T-helper 17 cell (primary cell): ENCODE measurements at regions not wholly inside any gene's neighbourhood (a gene's known extent, or its start where the extent isn't known, plus 50 kb on each side); places are given as distances from the start of the nearest gene placed in this dataset.

Experiments
- ATAC-seq: fragments of 150-1000 bp; cut with Tn5 transposase; 2 replicates; pipeline ENCODE4 v1.10.0; 2021; ENCODE audit warnings: mild to moderate bottlenecking, moderate library complexity
- DNase-seq, 3 donors: peaks; one replicate each; pipeline versions ENCODE4 v3.0.0 to v3.0.0-alpha.2; 2020 to 2021
- H3K9me3 ChIP-seq: one replicate; pipeline ENCODE4 v1.7.0; 2013; ENCODE audit warnings: low read length, mild to moderate bottlenecking; ENCODE audit not compliant: control insufficient read depth, poor library complexity, severe bottlenecking
- H3K27ac Mint-ChIP-seq: one replicate; pipeline ENCODE4 v1.8.0; 2022; ENCODE audit warnings: mild to moderate bottlenecking, moderate library complexity, mixed read lengths
- H3K27me3 Mint-ChIP-seq: one replicate; pipeline ENCODE4 v1.8.0; 2022; ENCODE audit warnings: mixed read lengths
- H3K36me3 Mint-ChIP-seq: one replicate; pipeline ENCODE4 v1.8.0; 2022; ENCODE audit warnings: low read depth, mixed read lengths
- H3K4me1 Mint-ChIP-seq: one replicate; pipeline ENCODE4 v1.8.0; 2022; ENCODE audit warnings: mild to moderate bottlenecking, mixed read lengths
- H3K4me3 Mint-ChIP-seq: one replicate; pipeline ENCODE4 v1.8.0; 2022; ENCODE audit warnings: mild to moderate bottlenecking, moderate library complexity, mixed read lengths

DNA sequence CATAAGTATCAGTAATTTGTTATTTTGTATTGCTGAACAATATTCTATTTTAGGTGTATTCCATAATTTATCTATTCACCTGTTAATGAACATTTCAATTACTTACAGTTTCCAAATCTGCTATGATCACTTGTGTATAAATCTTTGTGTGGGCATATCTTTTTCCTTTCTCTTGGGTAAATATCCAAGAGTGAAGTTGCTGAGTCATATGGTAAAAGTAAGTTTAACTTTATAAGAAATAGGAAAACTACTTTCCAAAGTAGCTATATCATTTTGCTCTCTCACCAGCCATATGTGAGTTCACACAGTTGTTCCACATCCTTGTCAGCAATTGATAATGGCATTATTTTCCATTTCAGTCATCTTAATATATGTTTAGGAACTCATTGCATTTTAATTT, 66.6 kb upstream of the KITLG start:
- DNase-seq: no peak
- H3K4me3 Mint-ChIP-seq: no peak overlapping the region
- H3K27ac Mint-ChIP-seq: no peak overlapping the region
- no peaks in the 10 kb centered on the region for H3K4me1 Mint-ChIP-seq
- ATAC-seq: no peak
- H3K27me3 Mint-ChIP-seq: no peaks in the 10 kb centered on the region
- H3K9me3 ChIP-seq: no peaks in the 10 kb centered on the region
- H3K36me3 Mint-ChIP-seq: no peaks in the 10 kb centered on the region

DNA sequence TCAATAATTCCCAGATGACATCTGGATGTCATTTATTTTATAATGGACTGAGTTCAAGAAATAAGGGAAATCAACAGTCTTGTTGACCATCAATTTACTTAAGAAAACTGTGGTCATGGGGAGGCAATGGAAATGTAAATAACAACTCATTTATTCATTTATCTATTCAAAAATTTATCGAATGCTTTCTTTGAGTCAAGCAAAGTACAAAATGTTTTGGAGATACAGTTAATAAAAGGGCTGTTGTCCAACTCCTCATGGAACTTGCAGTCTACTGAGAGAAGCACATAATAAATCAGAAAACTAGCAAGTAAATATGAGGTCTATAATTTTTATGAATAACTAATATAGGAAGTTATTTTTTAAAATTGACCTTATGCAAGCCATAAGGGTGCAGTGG, 65.5 kb upstream of the KITLG start:
- no peaks in the 10 kb centered on the region for H3K4me1 Mint-ChIP-seq
- ATAC-seq (no peak), DNase-seq (no peak)
- no peak overlapping the region for H3K27ac Mint-ChIP-seq
- no peaks in the 10 kb centered on the region for H3K27me3 Mint-ChIP-seq
- no peak overlapping the region for H3K4me3 Mint-ChIP-seq
- H3K9me3 ChIP-seq: no peaks in the 10 kb centered on the region
- no peaks in the 10 kb centered on the region for H3K36me3 Mint-ChIP-seq

DNA sequence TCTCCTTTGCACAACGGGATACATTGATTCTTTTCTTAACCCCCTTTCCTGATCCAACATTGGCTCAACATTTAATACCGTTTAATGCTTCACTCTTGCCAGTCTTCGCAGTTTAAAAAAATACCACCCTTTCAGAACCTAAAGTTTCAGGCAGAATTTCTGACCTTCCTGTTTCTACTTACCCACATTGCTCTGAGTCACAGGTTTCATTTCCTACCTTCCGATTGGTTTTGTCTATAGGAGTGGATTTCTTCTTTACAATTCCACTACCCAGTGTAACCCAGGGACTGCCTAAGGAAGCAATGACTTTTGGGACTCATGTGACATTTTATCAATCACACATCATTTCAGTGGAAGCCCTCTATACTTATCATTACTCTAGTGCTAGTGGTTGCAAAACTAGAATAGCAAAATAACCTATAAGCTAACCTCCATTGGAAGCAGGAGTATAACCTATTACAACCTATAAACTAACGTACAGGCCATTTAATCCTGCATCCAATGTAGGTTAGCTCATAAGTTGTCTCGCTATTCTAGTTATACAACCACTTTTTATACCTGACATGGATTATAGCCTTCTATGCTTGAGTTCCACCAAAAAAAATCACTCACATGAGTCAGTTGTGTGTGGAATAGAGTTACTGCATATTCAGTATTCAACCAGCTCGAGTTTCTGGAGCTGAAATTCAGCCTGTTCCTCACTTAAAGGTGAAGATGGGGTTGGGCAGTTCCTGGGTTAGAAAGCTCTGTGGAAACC, 64.9 kb upstream of the KITLG start:
- Mint-ChIP-seq H3K4me3 (no peak overlapping the region), H3K36me3 (no peaks in the 10 kb centered on the region), H3K27me3 (no peaks in the 10 kb centered on the region), H3K4me1 (no peaks in the 10 kb centered on the region), H3K27ac (no peak overlapping the region)
- ATAC-seq (no peak), DNase-seq (no peak)
- no peaks in the 10 kb centered on the region for H3K9me3 ChIP-seq

DNA sequence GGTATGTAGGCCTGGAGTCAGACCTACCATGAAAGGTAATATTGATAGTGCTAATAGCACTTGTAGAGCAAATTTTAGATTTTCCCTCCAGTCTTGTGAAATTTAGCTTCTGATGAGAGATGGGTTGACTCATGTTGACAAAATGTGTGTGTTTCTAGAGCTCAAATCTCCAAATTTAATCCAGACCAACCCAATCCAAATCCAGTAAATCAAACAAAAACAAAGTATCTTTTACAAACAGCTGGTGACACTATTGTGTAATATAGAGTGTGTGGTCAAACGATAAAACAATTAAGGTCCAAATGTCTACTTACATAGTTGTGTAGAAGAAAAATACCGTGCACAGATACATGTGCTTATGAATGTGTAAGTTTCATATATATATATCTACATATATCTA, 63.4 kb upstream of the KITLG start:
- Mint-ChIP-seq H3K36me3 (no peaks in the 10 kb centered on the region), H3K27me3 (no peaks in the 10 kb centered on the region), H3K27ac (no peak overlapping the region), H3K4me1 (no peaks in the 10 kb centered on the region), H3K4me3 (no peak overlapping the region)
- ATAC-seq (no peak), DNase-seq (no peak)
- no peaks in the 10 kb centered on the region for H3K9me3 ChIP-seq

DNA sequence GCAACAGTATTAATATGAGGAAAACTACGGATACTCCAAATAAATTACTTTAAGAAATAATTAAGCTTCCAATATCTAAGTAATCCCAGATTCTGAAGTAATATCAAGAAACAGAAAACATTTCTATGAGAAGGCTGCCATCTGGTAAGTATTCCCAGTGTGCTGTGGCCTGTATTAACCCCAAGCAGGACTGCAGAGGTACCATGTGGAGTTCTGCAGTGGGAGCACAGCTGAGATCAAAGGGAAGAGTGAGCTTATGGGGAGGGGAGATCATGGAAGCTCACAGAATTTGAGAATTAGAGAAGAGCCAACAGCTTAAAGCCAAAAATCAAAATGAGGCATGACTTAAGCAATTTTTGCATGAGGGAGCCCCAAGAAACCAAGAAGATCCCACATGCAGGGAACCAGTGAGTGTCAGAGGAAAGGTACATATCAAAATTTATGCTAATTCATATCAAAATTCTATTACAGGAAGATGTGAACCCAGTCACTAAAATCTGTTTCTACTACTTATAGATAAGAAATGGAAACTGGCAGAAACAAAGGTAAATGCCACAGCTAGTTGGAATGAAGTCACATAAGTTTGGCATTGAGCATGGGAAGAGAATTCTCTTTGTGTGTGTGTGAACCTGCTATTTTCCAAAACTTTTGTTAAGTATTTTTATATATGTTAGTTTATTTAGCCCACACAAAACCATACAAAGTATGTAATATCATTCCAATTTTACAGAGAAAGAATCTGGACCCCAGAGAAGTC, 62.6 kb upstream of the KITLG start:
- H3K36me3 Mint-ChIP-seq: no peaks in the 10 kb centered on the region
- ATAC-seq (no peak), DNase-seq (no peak)
- H3K27ac Mint-ChIP-seq: no peak overlapping the region
- H3K9me3 ChIP-seq: no peaks in the 10 kb centered on the region
- H3K27me3 Mint-ChIP-seq: no peaks in the 10 kb centered on the region
- H3K4me3 Mint-ChIP-seq: no peak overlapping the region
- H3K4me1 Mint-ChIP-seq: no peaks in the 10 kb centered on the region

DNA sequence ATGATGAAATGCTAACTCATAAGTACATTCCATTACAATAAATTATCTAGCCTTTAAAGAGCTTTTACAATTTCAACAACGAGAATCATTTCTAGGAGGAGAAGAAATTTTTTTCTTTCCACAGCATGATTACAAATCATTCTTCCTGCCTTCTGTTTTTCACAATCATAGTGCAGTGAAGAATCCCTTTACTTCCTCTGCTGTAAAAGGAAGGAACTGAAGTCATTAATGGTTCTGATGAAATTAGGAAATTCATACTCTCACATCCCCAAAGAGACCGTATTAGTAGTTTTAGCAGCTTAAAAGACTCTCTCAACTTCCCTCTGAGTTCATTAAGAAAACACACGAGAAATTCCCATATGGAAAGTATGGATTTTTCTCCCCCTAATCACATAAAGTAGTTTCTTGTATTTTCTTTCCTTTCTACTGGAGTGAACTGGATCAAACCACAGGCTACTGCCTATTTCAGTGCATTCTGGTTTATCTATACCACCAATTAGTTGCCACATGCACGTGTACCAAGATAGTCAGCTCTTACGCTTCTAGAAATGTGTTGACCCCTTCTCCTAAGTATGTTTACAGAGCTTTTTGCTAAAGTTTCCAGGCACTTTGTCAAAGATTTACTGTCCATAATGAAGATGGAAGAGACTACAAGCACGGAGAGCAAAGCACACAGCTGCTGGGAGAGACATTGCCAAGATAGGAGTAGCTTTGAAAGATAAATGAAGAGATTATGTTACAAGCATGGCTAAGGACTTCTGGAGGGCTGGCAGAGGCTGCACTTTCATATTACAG, 58.9 kb upstream of the KITLG start:
- no peaks in the 10 kb centered on the region for H3K9me3 ChIP-seq
- Mint-ChIP-seq H3K36me3 (no peaks in the 10 kb centered on the region), H3K27me3 (no peaks in the 10 kb centered on the region), H3K27ac (no peak overlapping the region), H3K4me3 (no peak overlapping the region), H3K4me1 (no peaks in the 10 kb centered on the region)
- DNase-seq: no peak
- no peak for ATAC-seq

DNA sequence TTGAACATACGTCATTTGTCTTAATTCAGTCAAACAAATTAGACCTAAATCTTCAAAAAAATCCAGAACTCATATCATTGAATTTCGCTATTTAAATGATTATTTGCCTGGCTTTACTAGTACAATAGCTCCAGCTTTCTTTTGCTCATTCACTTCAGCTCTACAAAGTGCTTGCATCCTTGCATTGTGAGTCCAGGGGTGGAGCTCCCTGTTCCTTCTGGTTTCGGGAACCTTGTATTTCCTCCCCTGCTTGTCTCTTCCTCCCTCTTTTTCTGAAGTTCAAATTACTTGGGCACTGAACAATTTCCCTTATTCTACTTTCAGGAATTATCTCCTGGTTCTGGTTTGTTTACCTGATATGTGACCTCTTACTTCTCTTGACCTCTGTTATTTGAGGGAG, 58.1 kb upstream of the KITLG start:
- ATAC-seq (no peak), DNase-seq (no peak)
- H3K4me3 Mint-ChIP-seq: no peak overlapping the region
- no peaks in the 10 kb centered on the region for H3K9me3 ChIP-seq
- H3K27ac Mint-ChIP-seq: no peak overlapping the region
- no peaks in the 10 kb centered on the region for H3K36me3 Mint-ChIP-seq
- no peaks in the 10 kb centered on the region for H3K4me1 Mint-ChIP-seq
- H3K27me3 Mint-ChIP-seq: no peaks in the 10 kb centered on the region

DNA sequence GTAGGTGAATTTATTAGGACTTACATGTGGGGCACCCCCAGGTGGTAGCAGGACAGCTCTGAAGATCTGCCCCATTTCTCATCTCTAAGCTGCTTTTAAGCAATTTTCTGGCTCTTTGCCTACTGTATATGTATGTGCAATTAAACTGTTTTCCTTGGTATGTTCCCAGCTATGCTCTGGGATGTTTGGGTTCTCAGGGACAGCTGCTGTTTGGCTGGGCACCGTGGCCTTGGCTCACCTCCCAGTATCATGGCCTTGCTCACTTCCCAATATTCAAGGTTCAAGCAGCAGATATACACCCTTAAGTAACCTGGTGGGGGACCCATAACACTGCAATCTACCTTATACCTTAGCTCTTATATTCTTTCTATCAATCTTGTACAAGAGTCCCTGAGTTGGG, 53.7 kb upstream of the KITLG start:
- no peaks in the 10 kb centered on the region for H3K36me3 Mint-ChIP-seq
- H3K27me3 Mint-ChIP-seq: no peaks in the 10 kb centered on the region
- DNase-seq (no peak), ATAC-seq (no peak)
- no peaks in the 10 kb centered on the region for H3K9me3 ChIP-seq
- H3K4me1 Mint-ChIP-seq: no peaks in the 10 kb centered on the region
- H3K4me3 Mint-ChIP-seq: no peak overlapping the region
- H3K27ac Mint-ChIP-seq: no peak overlapping the region

DNA sequence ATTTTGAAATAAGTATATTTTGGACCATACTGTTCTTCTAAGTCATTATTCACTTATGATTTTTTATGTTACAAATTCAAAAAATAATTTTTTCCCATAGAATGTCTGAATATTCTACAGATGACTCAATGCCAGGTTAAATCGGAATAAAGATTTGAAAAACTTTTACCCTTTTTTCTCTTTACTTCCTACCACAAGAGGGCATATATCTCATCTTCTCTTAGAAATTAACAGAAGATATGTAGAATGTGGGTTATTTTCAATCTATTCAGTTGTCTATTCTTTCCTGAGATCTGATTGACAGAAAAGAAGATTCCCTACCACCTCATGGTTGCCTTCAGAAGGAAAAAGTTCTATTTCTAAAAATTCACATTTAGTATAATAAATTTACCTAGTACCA, 53.0 kb upstream of the KITLG start:
- DNase-seq: no peak
- ATAC-seq: no peak
- Mint-ChIP-seq H3K36me3 (no peaks in the 10 kb centered on the region), H3K27ac (no peak overlapping the region), H3K27me3 (no peaks in the 10 kb centered on the region), H3K4me3 (no peak overlapping the region), H3K4me1 (no peaks in the 10 kb centered on the region)
- no peaks in the 10 kb centered on the region for H3K9me3 ChIP-seq

DNA sequence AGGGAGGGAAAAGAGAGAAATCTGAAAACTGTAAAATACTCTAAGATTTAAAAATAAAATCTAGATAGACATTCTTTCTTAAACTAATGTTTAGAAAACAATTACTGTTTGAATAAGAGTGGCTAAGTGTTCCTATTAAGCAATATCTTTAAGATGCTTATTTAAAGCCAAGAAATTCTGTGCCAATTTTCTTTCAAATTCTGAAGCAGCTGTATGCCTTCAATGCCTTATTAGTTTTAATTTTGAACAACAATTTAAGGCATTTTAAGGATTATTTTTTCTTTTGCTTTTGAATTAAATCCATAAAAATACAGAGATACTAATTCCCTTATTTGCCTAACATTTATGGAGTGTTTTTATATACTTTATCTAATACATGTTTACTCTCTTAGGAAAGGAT, 50.3 kb upstream of the KITLG start:
- H3K27ac Mint-ChIP-seq: no peak overlapping the region
- no peak for ATAC-seq
- no peaks in the 10 kb centered on the region for H3K27me3 Mint-ChIP-seq
- H3K36me3 Mint-ChIP-seq: no peaks in the 10 kb centered on the region
- no peaks in the 10 kb centered on the region for H3K9me3 ChIP-seq
- no peak overlapping the region for H3K4me3 Mint-ChIP-seq
- H3K4me1 Mint-ChIP-seq: no peaks in the 10 kb centered on the region
- no peak for DNase-seq
